Neural cell (in vitro differentiated cells): ENCODE measurements at regions not wholly inside any gene's neighbourhood (a gene's known extent, or its start where the extent isn't known, plus 50 kb on each side); places are given as distances from the start of the nearest gene placed in this dataset.

Experiments used
- H2AFZ ChIP-seq: fragments of 200-600, 300-800 bp; sonication (generic), shearing (Covaris generic); 2 replicates; pipeline ENCODE4 v1.6.0; 2014; ENCODE audit warnings: low read depth, mild to moderate bottlenecking, antibody characterized with exemption, low read length, moderate library complexity
- H3F3A ChIP-seq: fragments of 200-600 bp; shearing (Covaris generic); 2 replicates; pipeline ENCODE4 v1.6.1; 2016; ENCODE audit warnings: mild to moderate bottlenecking, moderate library complexity, mixed read lengths, antibody characterized with exemption, low read length; ENCODE audit not compliant: insufficient read depth, poor library complexity, severe bottlenecking
- H3K27ac ChIP-seq: fragments of 200-600, 300-800 bp; sonication (generic), shearing (Covaris generic); 2 replicates; pipeline ENCODE4 v1.5.1; 2014; ENCODE audit warnings: mild to moderate bottlenecking, low read length, moderate library complexity
- H3K27me3 ChIP-seq: fragments of 300-800, 200-600 bp; sonication (generic), shearing (Covaris generic); 2 replicates; pipeline ENCODE4 v1.6.0; 2014; ENCODE audit warnings: mild to moderate bottlenecking, low read depth, low read length, moderate library complexity; ENCODE audit not compliant: insufficient read depth
- H3K36me3 ChIP-seq: fragments of 300-800, 200-600 bp; sonication (generic), shearing (Covaris generic); 2 replicates; pipeline ENCODE4 v1.5.1; 2014; ENCODE audit warnings: mild to moderate bottlenecking, antibody characterized with exemption, low read length, moderate library complexity; ENCODE audit not compliant: insufficient read depth
- H3K4me2 ChIP-seq: fragments of 300-800, 200-600 bp; sonication (generic), shearing (Covaris generic); 2 replicates; pipeline ENCODE4 v1.6.0; 2014; ENCODE audit warnings: mild to moderate bottlenecking, low read length
- H3K4me3 ChIP-seq: fragments of 300-800, 200-600 bp; sonication (generic), shearing (Covaris generic); 2 replicates; pipeline ENCODE4 v1.5.1; 2014; ENCODE audit warnings: mild to moderate bottlenecking, low read length, moderate library complexity
- H3K79me2 ChIP-seq: fragments of 200-600 bp; shearing (Covaris generic); replicated peaks from 2 replicates; pipeline ENCODE4 v1.6.0; 2014; ENCODE audit warnings: mild to moderate bottlenecking, low read length, moderate library complexity; ENCODE audit not compliant: insufficient read depth
- H3K9ac ChIP-seq: fragments of 300-800, 200-600 bp; sonication (generic), shearing (Covaris generic); 2 replicates; pipeline ENCODE4 v1.6.1; 2016; ENCODE audit warnings: mild to moderate bottlenecking, low read length, mixed read lengths
- H3K9me2 ChIP-seq: fragments of 200-600 bp; shearing (Covaris generic); 2 replicates; pipeline ENCODE4 v1.6.1; 2016; ENCODE audit warnings: mild to moderate bottlenecking, low read length, mixed read lengths; ENCODE audit not compliant: insufficient read depth
- H3K9me3 ChIP-seq: fragments of 200-600, 300-800 bp; sonication (generic), shearing (Covaris generic); 2 replicates; pipeline ENCODE4 v1.6.1; 2016; ENCODE audit warnings: mild to moderate bottlenecking, mixed run types, low read length, moderate library complexity, mixed read lengths
- H4K20me1 ChIP-seq: fragments of 200-600 bp; shearing (Covaris generic); 2 replicates; pipeline ENCODE4 v1.6.1; 2016; ENCODE audit warnings: mild to moderate bottlenecking, mixed run types; ENCODE audit not compliant: insufficient read depth
- EP300 ChIP-seq: fragments of 450-650 bp; conservative IDR thresholded peaks from 2 replicates; pipeline ENCODE4 v1.6.1; 2014; ENCODE audit warnings: antibody characterized with exemption, mild to moderate bottlenecking, moderate library complexity; ENCODE audit not compliant: poor library complexity, severe bottlenecking
- EZH2 ChIP-seq: fragments of 200-600, 300-800 bp; shearing (Covaris generic), sonication (generic); IDR thresholded peaks from 2 replicates; pipeline ENCODE4 v1.6.1; 2014; ENCODE audit warnings: antibody characterized with exemption, low read length, borderline replicate concordance, mild to moderate bottlenecking; ENCODE audit not compliant: insufficient read depth, poor library complexity, severe bottlenecking
- MXI1 ChIP-seq: fragments of 450-650 bp; conservative IDR thresholded peaks from 2 replicates; pipeline ENCODE4 v1.6.1; 2014; ENCODE audit warnings: antibody characterized with exemption, mild to moderate bottlenecking; ENCODE audit not compliant: poor library complexity, severe bottlenecking
- POLR2AphosphoS5 ChIP-seq: IDR thresholded peaks from 2 replicates; pipeline ENCODE4 v1.6.1; 2012
- RAD21 ChIP-seq: fragments of 450-650 bp; conservative IDR thresholded peaks from 2 replicates; pipeline ENCODE4 v1.6.1; 2014; ENCODE audit warnings: antibody characterized with exemption, mild to moderate bottlenecking, moderate library complexity
- REST ChIP-seq: IDR thresholded peaks from 2 replicates; pipeline ENCODE4 v1.6.1; 2012; ENCODE audit warnings: borderline replicate concordance
- SMC3 ChIP-seq: fragments of 450-650 bp; conservative IDR thresholded peaks from 2 replicates; pipeline ENCODE4 v1.6.1; 2014; ENCODE audit warnings: antibody characterized with exemption, mild to moderate bottlenecking, moderate library complexity; ENCODE audit not compliant: poor library complexity
- TAF1 ChIP-seq: IDR thresholded peaks from 2 replicates; pipeline ENCODE4 v1.6.1; 2012; ENCODE audit warnings: low read depth
- TF ChIP-seq, protein P1 (sequence below): fragments of 450-650 bp; IDR thresholded peaks from 2 replicates; pipeline ENCODE4 v1.5.1; 2014; ENCODE audit warnings: antibody characterized with exemption, mild to moderate bottlenecking, moderate library complexity; ENCODE audit not compliant: poor library complexity, severe bottlenecking

DNA sequence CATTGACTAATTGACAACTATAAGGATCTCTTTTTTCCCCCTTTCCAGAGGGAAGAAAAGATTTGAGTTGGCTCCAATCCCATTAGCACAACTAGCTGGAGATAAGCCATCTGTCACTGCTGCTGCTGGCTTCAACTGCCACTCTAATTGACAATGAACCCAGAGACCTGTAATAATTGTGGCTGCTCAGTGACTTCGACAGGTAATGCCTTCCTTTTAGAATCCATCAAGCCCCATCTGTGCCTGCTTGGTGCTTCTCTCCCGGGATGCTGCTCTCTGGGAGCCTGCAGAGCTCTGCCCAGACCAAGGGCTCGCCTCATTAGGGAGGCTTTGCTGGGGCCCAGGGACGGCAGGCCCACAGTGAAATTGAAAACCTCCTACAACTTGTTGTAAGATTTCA lies 376.7 kb upstream of the SOX11 start:
- H3F3A ChIP-seq, result no peaks in the 10 kb centered on the region
- peak overlapping the region; percentile 38 for H3K4me3 ChIP-seq
- no peak overlapping the region for H2AFZ ChIP-seq
- H3K9me2 ChIP-seq, result no peaks in the 10 kb centered on the region
- H3K9me3 ChIP-seq, result no peaks in the 10 kb centered on the region
- no peaks in the 10 kb centered on the region for H3K36me3 ChIP-seq
- peak overlapping the region; percentile 71 for H3K27ac ChIP-seq
- peak; percentile 89 for TF ChIP-seq EP300
- TF ChIP-seq EZH2, result no peak
- peak; percentile 13 for TF ChIP-seq RAD21
- no peak for TF ChIP-seq MXI1
- no peak for TF ChIP-seq REST
- no peak for TF ChIP-seq SMC3
- peak; percentile 76 for TF ChIP-seq POLR2AphosphoS5
- H4K20me1 ChIP-seq, result no peaks in the 10 kb centered on the region
- H3K9ac ChIP-seq, result peak overlapping the region; percentile 35
- no peaks in the 10 kb centered on the region for H3K27me3 ChIP-seq
- peak overlapping the region; percentile 27 for H3K4me2 ChIP-seq
- H3K79me2 ChIP-seq, result no peaks in the 10 kb centered on the region

- Histone ChIP-seq H3K9ac (peak overlapping the region; percentile 35), H3K36me3 (no peaks in the 10 kb centered on the region), H3K4me2 (peak overlapping the region; percentile 27), H3K27ac (peak overlapping the region; percentile 71), H3F3A (no peaks in the 10 kb centered on the region), H3K4me3 (peak overlapping the region; percentile 38), H4K20me1 (no peaks in the 10 kb centered on the region), H3K9me3 (no peaks in the 10 kb centered on the region), H3K9me2 (no peaks in the 10 kb centered on the region), H2AFZ (no peak overlapping the region), H3K27me3 (no peaks in the 10 kb centered on the region), H3K79me2 (no peaks in the 10 kb centered on the region)
- TF ChIP-seq, protein P1, sequence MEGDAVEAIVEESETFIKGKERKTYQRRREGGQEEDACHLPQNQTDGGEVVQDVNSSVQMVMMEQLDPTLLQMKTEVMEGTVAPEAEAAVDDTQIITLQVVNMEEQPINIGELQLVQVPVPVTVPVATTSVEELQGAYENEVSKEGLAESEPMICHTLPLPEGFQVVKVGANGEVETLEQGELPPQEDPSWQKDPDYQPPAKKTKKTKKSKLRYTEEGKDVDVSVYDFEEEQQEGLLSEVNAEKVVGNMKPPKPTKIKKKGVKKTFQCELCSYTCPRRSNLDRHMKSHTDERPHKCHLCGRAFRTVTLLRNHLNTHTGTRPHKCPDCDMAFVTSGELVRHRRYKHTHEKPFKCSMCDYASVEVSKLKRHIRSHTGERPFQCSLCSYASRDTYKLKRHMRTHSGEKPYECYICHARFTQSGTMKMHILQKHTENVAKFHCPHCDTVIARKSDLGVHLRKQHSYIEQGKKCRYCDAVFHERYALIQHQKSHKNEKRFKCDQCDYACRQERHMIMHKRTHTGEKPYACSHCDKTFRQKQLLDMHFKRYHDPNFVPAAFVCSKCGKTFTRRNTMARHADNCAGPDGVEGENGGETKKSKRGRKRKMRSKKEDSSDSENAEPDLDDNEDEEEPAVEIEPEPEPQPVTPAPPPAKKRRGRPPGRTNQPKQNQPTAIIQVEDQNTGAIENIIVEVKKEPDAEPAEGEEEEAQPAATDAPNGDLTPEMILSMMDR, result no peak
- no peak for TF ChIP-seq RAD21
- TF ChIP-seq MXI1, result no peak
- TF ChIP-seq SMC3, result no peak
- no peak for TF ChIP-seq EP300
- TF ChIP-seq TAF1, result no peak
Measured at GRCh38 chr2:5316001-5316490, 376.1 kb upstream of the SOX11 start.

GRCh38 chr2:5319493-5319892 lies 372.7 kb upstream of the SOX11 start:
- Histone ChIP-seq H3K4me3 (no peak overlapping the region), H3F3A (no peaks in the 10 kb centered on the region), H3K9me3 (no peaks in the 10 kb centered on the region), H3K27ac (no peak overlapping the region), H3K36me3 (no peaks in the 10 kb centered on the region), H4K20me1 (no peaks in the 10 kb centered on the region), H2AFZ (no peak overlapping the region), H3K27me3 (no peaks in the 10 kb centered on the region), H3K9ac (no peak overlapping the region), H3K9me2 (no peaks in the 10 kb centered on the region), H3K4me2 (no peak overlapping the region), H3K79me2 (no peaks in the 10 kb centered on the region)
- TF ChIP-seq REST (no peak), EZH2 (no peak), TAF1 (no peak), EP300 (no peak), RAD21 (no peak), MXI1 (no peak), POLR2AphosphoS5 (no peak), SMC3 (no peak)
- TF ChIP-seq, protein P1, result no peak
